SU-DHL-6 (cell line): ENCODE measurements at regions not wholly inside any gene's neighbourhood (a gene's known extent, or its start where the extent isn't known, plus 50 kb on each side); places are given as distances from the start of the nearest gene placed in this dataset.

Source experiments
- CTCF ChIP-seq: fragments of 200-600 bp; sonication (generic); IDR thresholded peaks from one replicate; pipeline ENCODE4 v1.5.1; 2017; ENCODE audit warnings: antibody characterized with exemption, mild to moderate bottlenecking, low read length, moderate library complexity; ENCODE audit not compliant: insufficient read depth, poor library complexity, severe bottlenecking
- EZH2phosphoT487 ChIP-seq: fragments of 200-600 bp; sonication (generic), shearing (Covaris generic); conservative IDR thresholded peaks from 2 replicates; pipeline ENCODE4 v1.6.1; 2018; ENCODE audit warnings: mild to moderate bottlenecking, antibody characterized with exemption, low read length, moderate library complexity, mixed read lengths

- no peak for TF ChIP-seq CTCF
- no peak for TF ChIP-seq EZH2phosphoT487
Measured at GRCh38 chr19:31168106-31168625, 181.1 kb downstream of the TSHZ3 start.
